ENCODE measurements at regions not wholly inside any gene's neighbourhood (a gene's known extent, or its start where the extent isn't known, plus 50 kb on each side); places are given as distances from the start of the nearest gene placed in this dataset.

- DNase-seq (ENCODE audit: low read depth): no peak
- TF ChIP-seq CTCF (conservative IDR thresholded peaks at IDR 0.05; ENCODE audit: low read depth, low read length): no peak
These were observed 337.1 kb downstream of the SIPA1L2 start for GRCh38 chr1:232292818-232293217.

GRCh38 chr1:232292239-232292638 lies 337.7 kb downstream of the SIPA1L2 start:
- TF ChIP-seq CTCF (conservative IDR thresholded peaks at IDR 0.05; ENCODE audit: low read depth, low read length): no peak
- H3K4me3 ChIP-seq (ENCODE audit: low read length): no peak overlapping the region
- no peak for DNase-seq (ENCODE audit: low read depth)

More at GRCh38 chr1:232292818-232293217, 337.1 kb downstream of the SIPA1L2 start:
- H3K4me3 ChIP-seq (ENCODE audit: low read length): no peak overlapping the region

- no peak for TF ChIP-seq CTCF (conservative IDR thresholded peaks at IDR 0.05; ENCODE audit: low read depth, low read length)
- H3K4me3 ChIP-seq (ENCODE audit: low read length): no peak overlapping the region
- no peak for DNase-seq (ENCODE audit: low read depth)
These were observed 338.3 kb downstream of the SIPA1L2 start for GRCh38 chr1:232291681-232292080.

- TF ChIP-seq CTCF (conservative IDR thresholded peaks at IDR 0.05; ENCODE audit: low read depth, low read length): no peak
- DNase-seq (ENCODE audit: low read depth): no peak
- no peak overlapping the region for H3K4me3 ChIP-seq (ENCODE audit: low read length)
These were observed 338.7 kb downstream of the SIPA1L2 start for GRCh38 chr1:232291261-232291660.

GRCh38 chr1:232290570-232290969 lies 339.4 kb downstream of the SIPA1L2 start:
- no peak overlapping the region for H3K4me3 ChIP-seq (ENCODE audit: low read length)
- no peak for TF ChIP-seq CTCF (conservative IDR thresholded peaks at IDR 0.05; ENCODE audit: low read depth, low read length)
- DNase-seq (ENCODE audit: low read depth): no peak

GRCh38 chr1:232287676-232288569 lies 342.0 kb downstream of the SIPA1L2 start:
- no peak overlapping the region for H3K4me3 ChIP-seq (ENCODE audit: low read length)
- TF ChIP-seq CTCF (conservative IDR thresholded peaks at IDR 0.05; ENCODE audit: low read depth, low read length): no peak
- DNase-seq (ENCODE audit: low read depth): no peak

GRCh38 chr1:232285138-232285537 lies 344.8 kb downstream of the SIPA1L2 start:
- DNase-seq (ENCODE audit: low read depth): no peak
- no peak for TF ChIP-seq CTCF (conservative IDR thresholded peaks at IDR 0.05; ENCODE audit: low read depth, low read length)
- H3K4me3 ChIP-seq (ENCODE audit: low read length): no peak overlapping the region

All from retinal pigment epithelial cell (primary cell).